Caki2 (cell line): ENCODE measurements at regions not wholly inside any gene's neighbourhood (a gene's known extent, or its start where the extent isn't known, plus 50 kb on each side); places are given as distances from the start of the nearest gene placed in this dataset.

Experiments used
- DNase-seq: peaks from one replicate; pipeline ENCODE4 v3.0.0-alpha.2; 2015; ENCODE audit warnings: low read depth
- in situ Hi-C: cut with HindIII; loops from 2 replicates; pipeline ENCODE4 v1.10.0; 2016; ENCODE audit warnings: low sequenced_read_pairs, low pct_unique_long_range_greater_than_20kb, mixed read lengths

- no peak for DNase-seq
- in situ Hi-C loops = no loop called here
Observed at GRCh38 chr16:66002601-66003000, 363.9 kb upstream of the CDH5 start.

- DNase-seq = no peak
- in situ Hi-C loops = no loop called here
Observed at GRCh38 chr16:66001432-66001831, 365.1 kb upstream of the CDH5 start.

- in situ Hi-C loops = no loop called here
- DNase-seq = no peak
Observed at GRCh38 chr16:65998443-65998842, 368.0 kb upstream of the CDH5 start.

GRCh38 chr16:65994291-65994690, 372.2 kb upstream of the CDH5 start:
- no peak for DNase-seq
- in situ Hi-C loops = no loop called here

- in situ Hi-C loops = no loop called here
- no peak for DNase-seq
Observed at GRCh38 chr16:65991149-65991701, 375.3 kb upstream of the CDH5 start.

GRCh38 chr16:65989861-65990604, 376.5 kb upstream of the CDH5 start:
- in situ Hi-C loops = no loop called here
- DNase-seq = no peak

GRCh38 chr16:65988024-65988595, 378.4 kb upstream of the CDH5 start:
- in situ Hi-C loops = no loop called here
- DNase-seq = no peak

GRCh38 chr16:65984296-65984695, 382.2 kb upstream of the CDH5 start:
- no peak for DNase-seq
- in situ Hi-C loops = no loop called here

- in situ Hi-C loops = no loop called here
- DNase-seq = no peak
Observed at GRCh38 chr16:65981057-65981456, 385.4 kb upstream of the CDH5 start.

GRCh38 chr16:65975049-65975708, 391.3 kb upstream of the CDH5 start:
- in situ Hi-C loops = no loop called here
- DNase-seq = peak; percentile 60

- in situ Hi-C loops = no loop called here
- DNase-seq = no peak
Observed at GRCh38 chr16:65967376-65967775, 399.1 kb upstream of the CDH5 start.

GRCh38 chr16:65965628-65966027, 400.9 kb upstream of the CDH5 start:
- in situ Hi-C loops = no loop called here
- peak; percentile 71 for DNase-seq

- in situ Hi-C loops = no loop called here
- DNase-seq = no peak
Observed at GRCh38 chr16:65964752-65965151, 401.7 kb upstream of the CDH5 start.

GRCh38 chr16:65961476-65962143, 404.9 kb upstream of the CDH5 start:
- DNase-seq = no peak
- in situ Hi-C loops = no loop called here

- DNase-seq = no peak
- in situ Hi-C loops = no loop called here
Observed at GRCh38 chr16:65959983-65960382, 406.5 kb upstream of the CDH5 start.

- in situ Hi-C loops = no loop called here
- no peak for DNase-seq
Observed at GRCh38 chr16:65958086-65958485, 408.4 kb upstream of the CDH5 start.

GRCh38 chr16:65956100-65956499, 410.4 kb upstream of the CDH5 start:
- no peak for DNase-seq
- in situ Hi-C loops = no loop called here

GRCh38 chr16:65954446-65954845, 412.0 kb upstream of the CDH5 start:
- in situ Hi-C loops = no loop called here
- DNase-seq = no peak

- DNase-seq = no peak
- in situ Hi-C loops = no loop called here
Observed at GRCh38 chr16:65950211-65950610, 416.3 kb upstream of the CDH5 start.
